Stimulated activated CD4-positive, alpha-beta T cell treated with anti-CD3 and anti-CD28 coated beads, Interleukin-12 subunit alpha, Interleukin-12 subunit beta, amount 100 ng/mL, for 24 hours (primary cell): ENCODE measurements at regions not wholly inside any gene's neighbourhood (a gene's known extent, or its start where the extent isn't known, plus 50 kb on each side); places are given as distances from the start of the nearest gene placed in this dataset.
"Not testable (repeated sequence)": the region's sequence is repeated elsewhere in the genome, so short reads cannot be mapped to it uniquely, and the experiment has no call there.

Experiments used
- DNase-seq, 2 experiments: peaks; one replicate each; pipeline ENCODE4 v3.0.0-alpha.2; 2020; ENCODE audit warnings: low read depth in 2 of 2

- no peak for DNase-seq
These were observed 152.8 kb downstream of the INHBB start for GRCh38 chr2:120498576-120499394.

GRCh38 chr2:120499784-120500495 is 154.0 kb downstream of the INHBB start:
- DNase-seq: no peak

DNA sequence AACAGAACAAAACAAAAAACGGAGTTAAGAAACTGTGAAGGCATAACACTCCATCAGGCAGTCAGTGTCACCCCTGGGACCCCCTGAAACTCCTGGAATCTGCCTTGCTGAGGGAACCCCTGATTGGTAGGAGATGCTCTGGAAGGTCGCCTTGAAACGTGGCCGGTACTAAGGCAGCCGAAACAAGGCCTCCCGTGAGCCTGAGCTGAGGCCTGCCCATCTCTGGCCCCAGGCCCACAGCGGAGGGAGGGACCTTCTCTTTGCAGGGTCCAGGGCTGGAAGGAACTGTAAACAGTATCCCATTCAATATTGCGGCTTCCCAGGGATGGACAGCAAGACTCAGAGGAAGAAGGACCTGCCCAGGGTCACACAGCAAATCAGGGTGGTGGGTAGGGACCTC is 155.7 kb downstream of the INHBB start:
- no peak for DNase-seq

DNA sequence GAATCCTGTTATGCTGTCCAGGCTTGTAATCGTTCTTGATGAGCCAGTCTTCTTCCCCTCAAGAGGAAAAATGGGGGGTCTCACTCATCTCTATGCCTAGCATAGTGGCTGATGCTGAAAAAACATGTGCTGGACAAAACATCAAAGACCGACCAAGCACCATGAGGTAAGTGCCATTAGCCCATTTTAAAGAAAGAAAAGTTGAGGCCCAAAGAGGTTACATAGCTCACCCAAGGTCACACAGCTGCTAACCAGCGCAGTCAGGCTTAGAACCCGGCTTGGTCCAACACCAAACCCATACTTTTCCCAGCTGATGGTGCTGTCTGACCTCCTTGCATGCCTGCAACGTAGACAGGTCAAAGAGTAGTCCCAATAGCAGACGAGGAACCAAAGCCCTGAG is 156.4 kb downstream of the INHBB start:
- DNase-seq: no peak

DNA sequence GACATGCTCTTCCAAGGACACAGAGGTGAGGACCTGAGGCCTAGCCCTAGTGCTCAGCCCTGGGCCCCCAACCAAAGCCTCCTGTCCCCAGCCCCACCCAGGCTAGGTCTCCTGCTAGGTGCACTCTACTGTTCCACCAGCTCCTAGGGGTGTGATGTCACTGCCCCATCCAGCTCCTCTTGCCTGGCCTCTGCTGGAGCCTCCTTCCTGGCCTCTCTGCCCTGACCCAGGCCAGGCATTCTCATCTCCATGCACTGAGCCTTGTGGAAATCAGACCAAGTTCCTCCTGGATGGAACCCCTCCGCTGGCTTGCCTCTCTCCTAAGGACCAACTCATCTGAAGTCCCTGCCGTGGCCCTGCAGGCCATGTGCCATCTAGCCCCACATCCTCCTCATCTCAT is 156.8 kb downstream of the INHBB start:
- DNase-seq: no peak

- DNase-seq: no peak
These were observed 157.4 kb downstream of the INHBB start for GRCh38 chr2:120503206-120503792.

GRCh38 chr2:120503793-120504571 is 158.0 kb downstream of the INHBB start:
- no peak for DNase-seq

DNA sequence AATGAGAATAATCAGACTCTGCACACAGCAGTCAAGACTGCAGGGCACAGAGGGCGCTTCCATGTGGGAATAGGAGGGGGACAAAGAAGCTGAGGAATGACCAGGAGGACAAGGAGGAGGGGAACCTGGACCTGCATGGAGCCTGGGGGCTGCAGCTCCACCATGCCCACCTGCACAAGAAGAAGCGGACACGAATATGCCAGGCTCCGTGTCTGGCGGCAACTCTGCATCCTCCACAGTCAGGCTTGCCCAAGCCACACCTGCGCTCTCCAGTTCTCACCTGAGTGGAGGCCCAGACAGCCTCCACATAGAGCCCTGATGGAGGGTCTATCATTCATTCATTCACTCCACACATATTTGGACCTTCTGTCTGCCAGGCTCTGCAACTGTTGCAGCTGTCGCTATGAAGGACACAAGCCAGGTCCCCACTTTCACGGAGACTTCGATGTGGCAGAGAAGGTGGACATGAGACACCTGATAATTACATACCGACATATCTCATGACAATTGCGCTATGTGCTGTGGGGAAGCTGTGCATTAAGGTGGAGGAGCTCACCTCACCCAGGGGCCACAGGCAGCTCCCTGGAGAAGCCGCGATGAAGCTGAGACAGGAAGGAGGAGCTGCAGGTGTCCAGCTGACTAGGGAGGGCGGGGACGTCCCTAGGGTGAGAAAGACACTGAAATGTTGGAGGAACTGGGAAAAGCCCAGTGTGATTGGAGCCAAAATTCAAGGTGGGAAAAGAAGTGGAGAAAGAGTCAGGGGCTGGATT is 159.2 kb downstream of the INHBB start:
- DNase-seq: no peak

GRCh38 chr2:120508567-120509041 is 162.7 kb downstream of the INHBB start:
- no peak for DNase-seq

- no peak for DNase-seq
These were observed 163.4 kb downstream of the INHBB start for GRCh38 chr2:120509213-120509815.

- DNase-seq: no peak
These were observed 164.2 kb downstream of the INHBB start for GRCh38 chr2:120509991-120510735.

DNA sequence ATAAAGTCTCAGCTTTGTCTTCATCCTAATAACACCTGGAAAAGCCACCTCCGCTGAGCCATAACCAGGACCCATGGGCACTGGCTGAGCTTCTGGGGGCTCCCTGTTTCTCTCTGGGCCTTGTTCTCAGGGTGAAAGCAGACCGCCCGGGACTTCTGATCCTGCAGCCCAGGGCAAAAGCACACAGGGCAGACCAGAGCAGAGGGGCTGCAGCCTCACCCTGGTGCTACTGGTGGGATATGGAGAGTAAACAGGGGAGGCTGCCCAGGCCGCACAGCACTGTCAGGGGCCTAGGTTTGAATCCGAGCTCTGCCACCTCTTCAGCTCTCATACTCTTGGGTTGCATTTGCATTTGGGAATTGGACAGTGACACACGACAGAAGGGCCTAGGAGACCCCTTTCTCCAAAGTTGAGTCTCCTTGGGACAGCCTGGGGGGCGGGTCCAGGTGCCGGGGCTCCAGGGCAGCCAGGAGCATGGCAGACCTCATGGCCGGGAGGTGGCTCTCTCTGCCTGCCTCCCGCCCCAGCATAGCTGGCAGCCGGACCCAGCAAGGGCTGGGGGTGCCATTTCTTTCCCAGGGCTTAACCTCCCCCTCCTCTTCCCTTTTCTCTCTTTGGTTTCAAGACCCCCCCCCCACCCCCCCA is 164.9 kb downstream of the INHBB start:
- no peak for DNase-seq

DNA sequence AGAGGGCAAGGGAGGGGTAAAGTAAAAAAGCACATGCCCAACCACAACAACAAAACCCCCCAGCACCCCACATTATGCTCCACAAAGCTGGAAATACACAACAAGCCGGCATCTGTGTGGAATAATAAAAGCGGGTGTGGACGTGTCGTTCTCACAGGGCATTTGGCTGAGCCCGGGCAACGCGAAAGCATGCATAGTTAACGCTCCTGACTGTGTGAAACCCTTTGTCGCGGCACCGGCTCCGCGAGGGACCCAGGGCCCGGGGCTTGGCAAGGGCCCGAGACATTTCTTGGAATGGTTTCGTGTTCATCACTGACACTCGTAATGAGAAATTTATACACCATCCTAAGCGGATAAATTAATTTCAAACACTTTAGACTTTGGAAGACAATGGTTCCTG is 165.6 kb downstream of the INHBB start:
- DNase-seq: no peak

DNA sequence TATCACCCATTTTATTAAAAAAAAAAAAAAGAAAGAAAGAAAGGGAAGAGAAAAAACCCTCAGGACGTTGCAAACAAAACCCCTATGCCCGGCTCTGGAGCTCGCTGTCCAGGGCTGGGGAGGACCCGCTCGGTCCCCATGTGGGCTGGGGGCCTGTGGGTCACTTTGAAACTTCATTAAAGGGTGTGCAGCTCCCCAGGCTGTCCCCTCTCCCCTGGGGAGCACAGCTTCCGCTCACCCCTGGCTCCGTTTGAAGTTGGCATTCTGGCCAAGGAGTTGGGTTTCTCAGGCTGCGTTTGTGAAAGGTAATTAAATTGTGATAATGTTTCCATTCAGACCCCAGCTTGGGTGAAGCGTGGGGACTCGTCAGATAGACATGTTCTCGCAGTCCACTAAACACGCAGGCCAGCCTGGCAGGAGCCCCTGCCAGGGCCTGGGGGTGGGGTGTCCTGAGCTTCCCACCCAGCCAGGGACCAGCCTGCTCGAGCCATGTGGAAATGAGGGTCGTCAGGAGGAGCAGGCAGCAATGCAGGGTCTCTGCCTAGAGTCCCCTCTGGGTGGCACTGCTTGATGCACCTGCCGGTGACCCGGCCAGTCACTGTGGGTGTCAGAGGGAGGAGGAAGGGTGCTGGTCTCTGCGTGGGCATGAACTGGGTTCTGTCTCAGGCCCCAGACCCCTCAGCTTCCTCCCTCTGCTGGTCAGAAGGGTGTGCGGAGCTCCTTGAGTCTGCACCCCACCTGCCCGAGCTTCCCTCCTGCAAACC is 166.2 kb downstream of the INHBB start:
- DNase-seq: no peak

- no peak for DNase-seq
These were observed 167.9 kb downstream of the INHBB start for GRCh38 chr2:120513776-120514357.

GRCh38 chr2:120514521-120514920 is 168.6 kb downstream of the INHBB start:
- no peak for DNase-seq

DNA sequence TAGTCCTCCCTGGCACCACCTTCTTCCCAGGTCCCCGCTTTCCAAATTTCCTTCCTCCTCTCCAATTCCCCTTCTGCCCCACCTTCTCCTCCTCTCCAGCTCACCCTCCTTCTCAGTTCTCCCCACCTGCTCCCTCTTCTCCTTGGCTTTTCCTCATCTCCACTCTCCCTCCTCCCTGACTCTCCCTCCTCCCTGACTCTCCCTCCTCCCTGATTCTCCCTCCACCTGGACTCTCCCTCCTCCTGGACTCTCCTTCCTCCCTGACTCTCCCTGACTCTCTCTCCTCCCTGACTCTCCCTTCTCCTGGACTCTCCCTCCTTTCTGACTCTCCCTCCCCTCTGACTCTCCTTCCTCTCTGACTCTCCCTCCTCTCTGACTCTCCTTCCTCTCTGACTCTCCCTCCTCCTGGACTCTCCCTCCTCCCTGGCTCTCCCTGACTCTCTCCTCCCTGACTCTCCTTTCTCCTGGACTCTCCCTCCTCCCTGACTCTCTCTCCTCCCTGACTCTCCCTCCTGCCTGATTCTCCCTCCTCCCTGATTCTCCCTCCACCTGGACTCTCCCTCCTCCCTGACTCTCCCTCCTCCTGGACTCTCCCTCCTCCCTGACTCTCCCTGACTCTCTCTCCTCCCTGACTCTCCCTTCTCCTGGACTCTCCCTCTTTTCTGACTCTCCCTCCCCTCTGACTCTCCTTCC is 169.3 kb downstream of the INHBB start:
- not testable (repeated sequence) for DNase-seq
